Kidney (tissue), 13 donors: ENCODE measurements at regions not wholly inside any gene's neighbourhood (a gene's known extent, or its start where the extent isn't known, plus 50 kb on each side); places are given as distances from the start of the nearest gene placed in this dataset.

Source experiments
- DNase-seq, 5 donors: peaks; one replicate each; pipeline ENCODE4 v3.0.0-alpha.2; 2013 to 2020
- FAIRE-seq: peaks from 2 replicates; lab custom pipeline; 2012; peaks lifted over from hg19 to GRCh38; lab: Jason Lieb, UNC
- H3K27ac ChIP-seq, 2 donors: one replicate each; pipeline ENCODE4 v1.7.0; 2013; ENCODE audit warnings: low read depth in 2 of 2, low read length in 2 of 2, inconsistent platforms in 1 of 2
- H3K27me3 ChIP-seq: one replicate; pipeline ENCODE4 v1.7.1; 2013; ENCODE audit warnings: low read length, inconsistent platforms; ENCODE audit not compliant: control insufficient read depth, insufficient read depth
- H3K36me3 ChIP-seq, 3 donors: one replicate each; pipeline versions ENCODE4 v1.7.0 to v1.7.1; 2013; ENCODE audit warnings: low read length in 3 of 3, control low read depth in 1 of 3, inconsistent platforms in 1 of 3; ENCODE audit not compliant: insufficient read depth in 3 of 3, control insufficient read depth in 2 of 3
- H3K4me1 ChIP-seq, 3 donors: one replicate each; pipeline versions ENCODE4 v1.7.0 to v1.7.1; 2013; ENCODE audit warnings: low read length in 3 of 3, inconsistent platforms in 1 of 3, low read depth in 1 of 3; ENCODE audit not compliant: control insufficient read depth in 2 of 3, insufficient read depth in 2 of 3
- H3K4me3 ChIP-seq, 3 donors: one replicate each; pipeline versions ENCODE4 v1.7.0 to v1.8.1; 2013; ENCODE audit warnings: low read length in 3 of 3, control low read depth in 1 of 3, inconsistent platforms in 1 of 3
- H3K9ac ChIP-seq, 3 donors: one replicate each; pipeline versions ENCODE4 v1.7.0 to v1.7.1; 2013; ENCODE audit warnings: low read length in 3 of 3, control low read depth in 1 of 3, inconsistent platforms in 1 of 3
- H3K9me3 ChIP-seq, 3 donors: one replicate each; pipeline versions ENCODE4 v1.7.0 to v1.7.1; 2013; ENCODE audit warnings: low read length in 3 of 3, control low read depth in 1 of 3, inconsistent platforms in 1 of 3; ENCODE audit not compliant: control insufficient read depth in 2 of 3, insufficient read depth in 1 of 3
- CTCF ChIP-seq: IDR thresholded peaks from 3 replicates; pipeline ENCODE4 v1.5.1; 2012; ENCODE audit warnings: mild to moderate bottlenecking, moderate library complexity, borderline replicate concordance; ENCODE audit not compliant: insufficient read depth; ENCODE audit errors: extremely low read depth
- intact Hi-C: fragments of 100-400 bp; cut with DNase I; formaldehyde crosslinking; loops from one replicate; pipeline ENCODE4 v1.11.1; 2022
- donor health status: control.
- donor health status: control.
- donor health status: control.
- donor health status: control.
- donor health status: control.
- donor health status: DM: yes; HTN: yes; CAD: no.
- donor health status: Normal renal cell carcinoma (clear cell type).

- peak; percentile 3 for FAIRE-seq
Measured at GRCh38 chr9:89999534-90000370, 394.9 kb downstream of the GADD45G start.

GRCh38 chr9:90000925-90001324 lies 396.1 kb downstream of the GADD45G start:
- H3K36me3 ChIP-seq: no peaks in the 10 kb centered on the region
- H3K9me3 ChIP-seq: peaks cover 0 to 4% (median 0%) of the 10 kb centered on the region in 3 donors
- DNase-seq (peak in 2 of 5 donors; percentile 44 to 53), FAIRE-seq (no peak)
- intact Hi-C loops: no loop called here
- no peak for TF ChIP-seq CTCF
- H3K4me3 ChIP-seq: no peak overlapping the region
- peaks cover 3 to 31% (median 20%) of the 10 kb centered on the region in 3 donors for H3K4me1 ChIP-seq
- no peaks in the 10 kb centered on the region for H3K27me3 ChIP-seq
- peak overlapping the region; percentile 63 to 95 for H3K27ac ChIP-seq
- peak overlapping the region in 1 of 3 donors; percentile 52 for H3K9ac ChIP-seq

More at GRCh38 chr9:89999534-90000370, 394.9 kb downstream of the GADD45G start:
- peak overlapping the region in 1 of 3 donors; percentile 34 for H3K9ac ChIP-seq
- intact Hi-C loops: no loop called here
- no peaks in the 10 kb centered on the region for H3K36me3 ChIP-seq
- no peaks in the 10 kb centered on the region for H3K9me3 ChIP-seq
- peaks cover 3 to 36% (median 22%) of the 10 kb centered on the region in 3 donors for H3K4me1 ChIP-seq
- TF ChIP-seq CTCF: no peak
- peak overlapping the region in 1 of 3 donors; percentile 26 for H3K4me3 ChIP-seq
- DNase-seq: peak; percentile 62 to 86 (median 80)
- peak overlapping the region; percentile 72 to 95 for H3K27ac ChIP-seq
- H3K27me3 ChIP-seq: no peaks in the 10 kb centered on the region

GRCh38 chr9:90001747-90002146 lies 396.9 kb downstream of the GADD45G start:
- no peak overlapping the region for H3K9ac ChIP-seq
- H3K4me1 ChIP-seq: peaks cover 3 to 31% (median 20%) of the 10 kb centered on the region in 3 donors
- no peak overlapping the region for H3K4me3 ChIP-seq

More at GRCh38 chr9:90001747-90002146, 396.9 kb downstream of the GADD45G start:
- Histone ChIP-seq H3K36me3 (no peaks in the 10 kb centered on the region), H3K27me3 (no peaks in the 10 kb centered on the region), H3K9me3 (peaks cover 0 to 4% (median 0%) of the 10 kb centered on the region in 3 donors), H3K27ac (no peak overlapping the region)
- intact Hi-C loops: no loop called here
- FAIRE-seq: no peak
- no peak for DNase-seq
- TF ChIP-seq CTCF: no peak
